SU-DHL-6 (cell line): ENCODE measurements at regions not wholly inside any gene's neighbourhood (a gene's known extent, or its start where the extent isn't known, plus 50 kb on each side); places are given as distances from the start of the nearest gene placed in this dataset.

ENCODE experiments used
- CTCF ChIP-seq: fragments of 200-600 bp; sonication (generic); IDR thresholded peaks from one replicate; pipeline ENCODE4 v1.5.1; 2017; ENCODE audit warnings: antibody characterized with exemption, mild to moderate bottlenecking, low read length, moderate library complexity; ENCODE audit not compliant: insufficient read depth, poor library complexity, severe bottlenecking
- EZH2phosphoT487 ChIP-seq: fragments of 200-600 bp; sonication (generic), shearing (Covaris generic); conservative IDR thresholded peaks from 2 replicates; pipeline ENCODE4 v1.6.1; 2018; ENCODE audit warnings: mild to moderate bottlenecking, antibody characterized with exemption, low read length, moderate library complexity, mixed read lengths

GRCh38 chr19:34841780-34842179 is 68.8 kb upstream of the ZNF599 start:
- TF ChIP-seq CTCF (no peak), EZH2phosphoT487 (no peak)
